ENCODE measurements at regions not wholly inside any gene's neighbourhood (a gene's known extent, or its start where the extent isn't known, plus 50 kb on each side); places are given as distances from the start of the nearest gene placed in this dataset.
"Not testable (repeated sequence)": the region's sequence is repeated elsewhere in the genome, so short reads cannot be mapped to it uniquely, and the experiment has no call there.

GRCh38 chrX:45598861-45599260 lies 398.2 kb upstream of the DIPK2B start:
- DNase-seq, result no peak

GRCh38 chrX:45596188-45596808 lies 395.6 kb upstream of the DIPK2B start:
- DNase-seq, result no peak

- DNase-seq, result no peak
Measured at GRCh38 chrX:45592101-45592500, 391.4 kb upstream of the DIPK2B start.

GRCh38 chrX:45591650-45592049 lies 391.0 kb upstream of the DIPK2B start:
- DNase-seq, result no peak

GRCh38 chrX:45584717-45585116 lies 384.0 kb upstream of the DIPK2B start:
- no peak for DNase-seq

- DNase-seq, result no peak
Measured at GRCh38 chrX:45577361-45577760, 376.7 kb upstream of the DIPK2B start.

GRCh38 chrX:45571453-45571852 lies 370.8 kb upstream of the DIPK2B start:
- no peak for DNase-seq

- no peak for DNase-seq
Measured at GRCh38 chrX:45566456-45566855, 365.8 kb upstream of the DIPK2B start.

GRCh38 chrX:45557387-45557786 lies 356.7 kb upstream of the DIPK2B start:
- no peak for DNase-seq

GRCh38 chrX:45554736-45555135 lies 354.1 kb upstream of the DIPK2B start:
- no peak for DNase-seq

- no peak for DNase-seq
Measured at GRCh38 chrX:45553417-45553816, 352.7 kb upstream of the DIPK2B start.

GRCh38 chrX:45546697-45547096 lies 346.0 kb upstream of the DIPK2B start:
- not testable (repeated sequence) for DNase-seq

- DNase-seq, result no peak
Measured at GRCh38 chrX:45540181-45540580, 339.5 kb upstream of the DIPK2B start.

- DNase-seq, result no peak
Measured at GRCh38 chrX:45537936-45538335, 337.3 kb upstream of the DIPK2B start.

- no peak for DNase-seq
Measured at GRCh38 chrX:45527834-45528233, 327.2 kb upstream of the DIPK2B start.

- DNase-seq, result no peak
Measured at GRCh38 chrX:45524805-45525204, 324.1 kb upstream of the DIPK2B start.

- no peak for DNase-seq
Measured at GRCh38 chrX:45524296-45524695, 323.6 kb upstream of the DIPK2B start.

- DNase-seq, result no peak
Measured at GRCh38 chrX:45518552-45518951, 317.9 kb upstream of the DIPK2B start.

GRCh38 chrX:45517090-45517973 lies 316.7 kb upstream of the DIPK2B start:
- no peak for DNase-seq

GRCh38 chrX:45515262-45516215 lies 314.9 kb upstream of the DIPK2B start:
- peak in 37 of 56 donors; percentile 0 to 56 (median 4) for DNase-seq

GRCh38 chrX:45513042-45513441 lies 312.4 kb upstream of the DIPK2B start:
- no peak for DNase-seq

- no peak for DNase-seq
Measured at GRCh38 chrX:45508454-45508853, 307.8 kb upstream of the DIPK2B start.
